Jurkat, Clone E6-1 (cell line): ENCODE measurements at regions not wholly inside any gene's neighbourhood (a gene's known extent, or its start where the extent isn't known, plus 50 kb on each side); places are given as distances from the start of the nearest gene placed in this dataset.

Source experiments
- DNase-seq: peaks from one replicate; pipeline ENCODE4 v3.0.0-alpha.2; 2011; ENCODE audit warnings: low read depth, low spot score
- H3K4me3 ChIP-seq: 2 replicates; pipeline ENCODE4 v1.5.1; 2011; ENCODE audit warnings: mild to moderate bottlenecking, low read length, control low read depth, moderate library complexity

GRCh38 chr3:174618368-174619080 is 240.6 kb upstream of the NAALADL2 start:
- H3K4me3 ChIP-seq = no peak overlapping the region
- no peak for DNase-seq

GRCh38 chr3:174619239-174619638 is 239.9 kb upstream of the NAALADL2 start:
- no peak overlapping the region for H3K4me3 ChIP-seq
- DNase-seq = no peak

- H3K4me3 ChIP-seq = no peak overlapping the region
- DNase-seq = no peak
These were observed 239.0 kb upstream of the NAALADL2 start for GRCh38 chr3:174620138-174620537.

GRCh38 chr3:174620855-174621472 is 238.2 kb upstream of the NAALADL2 start:
- H3K4me3 ChIP-seq = no peak overlapping the region
- no peak for DNase-seq

- no peak for DNase-seq
- H3K4me3 ChIP-seq = no peak overlapping the region
These were observed 225.8 kb upstream of the NAALADL2 start for GRCh38 chr3:174633342-174633741.

- H3K4me3 ChIP-seq = no peak overlapping the region
- DNase-seq = no peak
These were observed 222.7 kb upstream of the NAALADL2 start for GRCh38 chr3:174636451-174636850.

GRCh38 chr3:174639406-174639805 is 219.7 kb upstream of the NAALADL2 start:
- H3K4me3 ChIP-seq = no peak overlapping the region
- DNase-seq = no peak

GRCh38 chr3:174639970-174640369 is 219.2 kb upstream of the NAALADL2 start:
- DNase-seq = no peak
- no peak overlapping the region for H3K4me3 ChIP-seq

- no peak for DNase-seq
- no peak overlapping the region for H3K4me3 ChIP-seq
These were observed 218.2 kb upstream of the NAALADL2 start for GRCh38 chr3:174640932-174641331.

- no peak for DNase-seq
- no peak overlapping the region for H3K4me3 ChIP-seq
These were observed 214.8 kb upstream of the NAALADL2 start for GRCh38 chr3:174644287-174644686.

GRCh38 chr3:174651951-174652350 is 207.2 kb upstream of the NAALADL2 start:
- DNase-seq = no peak
- H3K4me3 ChIP-seq = no peak overlapping the region

- DNase-seq = no peak
- no peak overlapping the region for H3K4me3 ChIP-seq
These were observed 199.6 kb upstream of the NAALADL2 start for GRCh38 chr3:174659511-174659910.

GRCh38 chr3:174662653-174663052 is 196.5 kb upstream of the NAALADL2 start:
- DNase-seq = no peak
- no peak overlapping the region for H3K4me3 ChIP-seq

GRCh38 chr3:174667386-174667785 is 191.7 kb upstream of the NAALADL2 start:
- no peak for DNase-seq
- no peak overlapping the region for H3K4me3 ChIP-seq

GRCh38 chr3:174675406-174675805 is 183.7 kb upstream of the NAALADL2 start:
- no peak overlapping the region for H3K4me3 ChIP-seq

GRCh38 chr3:174681784-174682183 is 177.3 kb upstream of the NAALADL2 start:
- DNase-seq = no peak

More at GRCh38 chr3:174675406-174675805, 183.7 kb upstream of the NAALADL2 start:
- DNase-seq = no peak

GRCh38 chr3:174685796-174686195 is 173.3 kb upstream of the NAALADL2 start:
- DNase-seq = no peak
- no peak overlapping the region for H3K4me3 ChIP-seq

More at GRCh38 chr3:174681784-174682183, 177.3 kb upstream of the NAALADL2 start:
- no peak overlapping the region for H3K4me3 ChIP-seq

GRCh38 chr3:174697310-174697709 is 161.8 kb upstream of the NAALADL2 start:
- DNase-seq = no peak
- no peak overlapping the region for H3K4me3 ChIP-seq

GRCh38 chr3:174700736-174701135 is 158.4 kb upstream of the NAALADL2 start:
- H3K4me3 ChIP-seq = no peak overlapping the region
- no peak for DNase-seq

GRCh38 chr3:174710612-174711011 is 148.5 kb upstream of the NAALADL2 start:
- DNase-seq = no peak
- no peak overlapping the region for H3K4me3 ChIP-seq

GRCh38 chr3:174715386-174715785 is 143.7 kb upstream of the NAALADL2 start:
- no peak for DNase-seq

More at GRCh38 chr3:174715386-174715785, 143.7 kb upstream of the NAALADL2 start:
- H3K4me3 ChIP-seq = no peak overlapping the region
